ENCODE measurements at regions not wholly inside any gene's neighbourhood (a gene's known extent, or its start where the extent isn't known, plus 50 kb on each side); places are given as distances from the start of the nearest gene placed in this dataset.
"Not testable (repeated sequence)": the region's sequence is repeated elsewhere in the genome, so short reads cannot be mapped to it uniquely, and the experiment has no call there.

GRCh38 chr18:43341014-43341413 is 63.7 kb upstream of the SYT4 start:
- Histone ChIP-seq H3K36me3 (ENCODE audit: low read depth) (no peaks in the 10 kb centered on the region), H3K4me3 (no peak overlapping the region), H3K9me3 (peaks cover 2% of the 10 kb centered on the region), H3K4me1 (ENCODE audit: low read depth) (no peaks in the 10 kb centered on the region)
- ATAC-seq: no peak
- no peak for DNase-seq
- intact Hi-C loops (cut with DNase I, micrococcal nuclease): no loop called here
- TF ChIP-seq CTCF (IDR thresholded peaks at IDR 0.05): no peak

DNA sequence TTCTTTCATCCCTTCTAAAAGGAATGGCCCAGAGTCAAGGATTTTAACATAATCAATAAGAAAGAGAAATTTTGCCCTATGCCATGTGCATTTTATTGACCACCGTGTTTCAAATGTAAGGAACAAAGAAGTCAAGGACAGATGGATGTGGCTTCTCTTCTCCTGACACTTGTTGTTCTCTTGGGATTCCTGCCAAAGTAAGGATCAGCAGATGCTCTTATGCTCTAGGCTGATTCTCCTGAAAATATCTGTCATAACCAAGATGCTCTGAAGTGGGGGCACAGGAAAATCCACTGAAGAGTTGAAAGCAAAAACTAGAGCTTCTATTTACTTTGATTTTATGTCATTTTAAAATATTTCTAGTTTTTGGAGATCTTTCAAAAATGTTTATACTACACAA is 72.9 kb upstream of the SYT4 start:
- Histone ChIP-seq H3K4me3 (no peak overlapping the region), H3K36me3 (ENCODE audit: low read depth) (no peaks in the 10 kb centered on the region), H3K9me3 (no peaks in the 10 kb centered on the region), H3K4me1 (ENCODE audit: low read depth) (no peaks in the 10 kb centered on the region)
- no peak for DNase-seq
- TF ChIP-seq CTCF (IDR thresholded peaks at IDR 0.05): no peak
- intact Hi-C loops (cut with DNase I, micrococcal nuclease): no loop called here
- no peak for ATAC-seq

GRCh38 chr18:43364535-43364934 is 87.2 kb upstream of the SYT4 start:
- Histone ChIP-seq H3K4me3 (no peak overlapping the region), H3K36me3 (ENCODE audit: low read depth) (no peaks in the 10 kb centered on the region), H3K4me1 (ENCODE audit: low read depth) (no peaks in the 10 kb centered on the region), H3K9me3 (peaks cover 2% of the 10 kb centered on the region)
- intact Hi-C loops (cut with DNase I, micrococcal nuclease): no loop called here
- ATAC-seq: no peak
- no peak for DNase-seq
- TF ChIP-seq CTCF (IDR thresholded peaks at IDR 0.05): no peak

- intact Hi-C loops (cut with DNase I, micrococcal nuclease): no loop called here
- no peak for TF ChIP-seq CTCF (IDR thresholded peaks at IDR 0.05)
- Histone ChIP-seq H3K36me3 (ENCODE audit: low read depth) (no peaks in the 10 kb centered on the region), H3K4me3 (no peak overlapping the region), H3K4me1 (ENCODE audit: low read depth) (no peaks in the 10 kb centered on the region), H3K9me3 (no peaks in the 10 kb centered on the region)
- ATAC-seq (no peak), DNase-seq (no peak)
Observed at GRCh38 chr18:43367895-43368294, 90.6 kb upstream of the SYT4 start.

GRCh38 chr18:43369311-43369710 is 92.0 kb upstream of the SYT4 start:
- H3K9me3 ChIP-seq; H3K4me1 ChIP-seq (ENCODE audit: low read depth); intact Hi-C loops (cut with DNase I, micrococcal nuclease); ATAC-seq; H3K36me3 ChIP-seq (ENCODE audit: low read depth); DNase-seq; H3K4me3 ChIP-seq: not testable (repeated sequence)

GRCh38 chr18:43372773-43373172 is 95.5 kb upstream of the SYT4 start:
- intact Hi-C loops (cut with DNase I, micrococcal nuclease): no loop called here
- Histone ChIP-seq H3K4me3 (no peak overlapping the region), H3K36me3 (ENCODE audit: low read depth) (no peaks in the 10 kb centered on the region), H3K4me1 (ENCODE audit: low read depth) (no peaks in the 10 kb centered on the region), H3K9me3 (no peaks in the 10 kb centered on the region)
- DNase-seq: no peak
- TF ChIP-seq CTCF (IDR thresholded peaks at IDR 0.05): no peak
- no peak for ATAC-seq
